SK-N-SH treated with all-trans-retinoic acid at 6 μM for 48 hours (cell line): ENCODE measurements at regions not wholly inside any gene's neighbourhood (a gene's known extent, or its start where the extent isn't known, plus 50 kb on each side); places are given as distances from the start of the nearest gene placed in this dataset.
"Not testable (repeated sequence)": the region's sequence is repeated elsewhere in the genome, so short reads cannot be mapped to it uniquely, and the experiment has no call there.

Experiments used
- ATAC-seq: fragments of 200-7000 bp; cut with Tn5 transposase; 3 replicates; pipeline ENCODE4 v1.9.1; 2020; ENCODE audit warnings: mild to moderate bottlenecking, moderate library complexity
- ARNTL ChIP-seq: fragments of 450-650 bp; formaldehyde crosslinking; IDR thresholded peaks from 2 replicates; pipeline ENCODE4 v1.5.0; 2020; ENCODE audit warnings: low read depth, mild to moderate bottlenecking, moderate library complexity, borderline replicate concordance
- BACH2 ChIP-seq: fragments of 250-450 bp; sonication (Bioruptor Pico); IDR thresholded peaks from 2 replicates; pipeline ENCODE4 v1.9.0; 2021; ENCODE audit warnings: mild to moderate bottlenecking, borderline replicate concordance
- CSDC2 ChIP-seq: fragments of 250-450 bp; sonication (Bioruptor Pico); IDR thresholded peaks from 2 replicates; pipeline ENCODE4 v1.5.0; 2020; ENCODE audit warnings: mild to moderate bottlenecking, moderate library complexity
- GLIS3 ChIP-seq: fragments of 250-450 bp; sonication (Bioruptor Pico); IDR thresholded peaks from 2 replicates; pipeline ENCODE4 v1.5.0; 2020; ENCODE audit warnings: mild to moderate bottlenecking, moderate library complexity
- ISL1 ChIP-seq: fragments of 250-450 bp; sonication (Bioruptor Pico); IDR thresholded peaks from 2 replicates; pipeline ENCODE4 v2.1.2; 2022; ENCODE audit warnings: mild to moderate bottlenecking, moderate library complexity
- OSR1 ChIP-seq: fragments of 250-450 bp; sonication (Bioruptor Pico); IDR thresholded peaks from 2 replicates; pipeline ENCODE4 v1.8.0; 2022; ENCODE audit warnings: moderate library complexity, mild to moderate bottlenecking, inconsistent platforms
- RARB ChIP-seq: fragments of 250-450 bp; sonication (Bioruptor Pico); IDR thresholded peaks from 2 replicates; pipeline ENCODE4 v1.8.0; 2021; ENCODE audit warnings: mild to moderate bottlenecking, moderate library complexity
- TOX ChIP-seq: fragments of 250-450 bp; sonication (Bioruptor Pico); IDR thresholded peaks from 2 replicates; pipeline ENCODE4 v1.8.0; 2021; ENCODE audit warnings: mild to moderate bottlenecking, moderate library complexity, borderline replicate concordance
- ZC3H10 ChIP-seq: fragments of 250-450 bp; sonication (Bioruptor Pico); IDR thresholded peaks from 2 replicates; pipeline ENCODE4 v1.5.1; 2021; ENCODE audit warnings: mild to moderate bottlenecking, moderate library complexity
- ZNF8 ChIP-seq: fragments of 450-650 bp; formaldehyde crosslinking; IDR thresholded peaks from 2 replicates; pipeline ENCODE4 v1.5.0; 2020; ENCODE audit warnings: mild to moderate bottlenecking, moderate library complexity
- TF ChIP-seq, protein P1 (sequence below): fragments of 250-450 bp; sonication (Bioruptor Pico); IDR thresholded peaks from 2 replicates; pipeline ENCODE4 v1.8.0; 2021; ENCODE audit warnings: low read depth, mild to moderate bottlenecking, moderate library complexity, borderline replicate concordance
- TF ChIP-seq, protein P2 (sequence below): fragments of 250-450 bp; sonication (Bioruptor Pico); IDR thresholded peaks from 2 replicates; pipeline ENCODE4 v1.5.1; 2021; ENCODE audit warnings: mild to moderate bottlenecking, moderate library complexity
- TF ChIP-seq, protein P3 (sequence below): fragments of 250-450 bp; sonication (Bioruptor Pico); IDR thresholded peaks from 2 replicates; pipeline ENCODE4 v1.5.0; 2020; ENCODE audit warnings: mild to moderate bottlenecking, moderate library complexity
- TF ChIP-seq, protein P4 (sequence below): fragments of 250-450 bp; sonication (Bioruptor Pico); IDR thresholded peaks from 2 replicates; pipeline ENCODE4 v1.8.0; 2020; ENCODE audit warnings: mild to moderate bottlenecking, moderate library complexity, borderline replicate concordance
- TF ChIP-seq, protein P5 (sequence below): fragments of 250-450 bp; sonication (Bioruptor Pico); IDR thresholded peaks from 2 replicates; pipeline ENCODE4 v1.5.1; 2020; ENCODE audit warnings: low read depth, mild to moderate bottlenecking, moderate library complexity

DNA sequence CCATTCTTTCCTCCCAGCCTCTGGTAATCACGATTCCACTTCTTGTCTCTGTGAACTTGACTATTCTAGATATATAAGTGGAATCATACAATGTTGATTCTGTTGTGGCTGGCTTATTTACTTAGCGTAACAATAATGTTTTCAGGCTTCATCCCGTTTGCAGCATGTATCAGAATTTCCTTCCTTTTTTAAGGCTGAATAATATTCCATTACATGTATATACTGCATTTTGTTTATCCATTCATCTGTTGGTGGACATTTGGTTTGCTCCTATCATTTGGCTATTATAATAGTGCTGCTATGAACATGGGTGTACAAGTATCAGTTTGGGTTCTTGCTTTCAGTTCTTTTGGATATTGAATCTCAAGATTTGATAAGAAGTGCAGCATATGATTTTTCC lies 239.7 kb upstream of the ZNF608 start:
- ATAC-seq = no peak
- no peak for TF ChIP-seq ZNF8
- TF ChIP-seq, protein P1, sequence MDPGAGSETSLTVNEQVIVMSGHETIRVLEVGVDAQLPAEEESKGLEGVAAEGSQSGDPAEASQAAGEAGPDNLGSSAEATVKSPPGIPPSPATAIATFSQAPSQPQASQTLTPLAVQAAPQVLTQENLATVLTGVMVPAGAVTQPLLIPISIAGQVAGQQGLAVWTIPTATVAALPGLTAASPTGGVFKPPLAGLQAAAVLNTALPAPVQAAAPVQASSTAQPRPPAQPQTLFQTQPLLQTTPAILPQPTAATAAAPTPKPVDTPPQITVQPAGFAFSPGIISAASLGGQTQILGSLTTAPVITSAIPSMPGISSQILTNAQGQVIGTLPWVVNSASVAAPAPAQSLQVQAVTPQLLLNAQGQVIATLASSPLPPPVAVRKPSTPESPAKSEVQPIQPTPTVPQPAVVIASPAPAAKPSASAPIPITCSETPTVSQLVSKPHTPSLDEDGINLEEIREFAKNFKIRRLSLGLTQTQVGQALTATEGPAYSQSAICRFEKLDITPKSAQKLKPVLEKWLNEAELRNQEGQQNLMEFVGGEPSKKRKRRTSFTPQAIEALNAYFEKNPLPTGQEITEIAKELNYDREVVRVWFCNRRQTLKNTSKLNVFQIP (CRISPR knock-in tag) = no peak
- TF ChIP-seq OSR1 (CRISPR knock-in tag) = no peak

DNA sequence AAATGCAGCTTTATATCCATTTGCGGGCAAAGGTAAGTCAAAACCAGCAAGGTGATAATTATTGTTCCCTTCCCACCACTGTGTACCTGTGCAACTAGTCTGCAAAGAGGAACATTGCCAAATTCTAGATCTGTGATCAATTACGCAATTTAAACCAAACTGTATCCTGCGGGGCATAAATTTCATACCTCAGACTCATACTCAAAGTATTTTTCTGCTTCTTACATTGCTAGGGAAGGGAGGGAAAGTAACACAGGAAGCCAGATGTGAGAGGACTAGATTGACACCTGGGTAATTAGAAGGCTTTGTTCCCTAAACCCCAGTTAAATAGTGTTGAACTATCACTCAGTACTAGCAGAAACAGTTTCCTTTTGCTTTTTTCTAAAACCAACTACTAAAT lies 240.2 kb upstream of the ZNF608 start:
- TF ChIP-seq ISL1 (no peak), GLIS3 (CRISPR knock-in tag) (no peak)
- TF ChIP-seq, protein P2, sequence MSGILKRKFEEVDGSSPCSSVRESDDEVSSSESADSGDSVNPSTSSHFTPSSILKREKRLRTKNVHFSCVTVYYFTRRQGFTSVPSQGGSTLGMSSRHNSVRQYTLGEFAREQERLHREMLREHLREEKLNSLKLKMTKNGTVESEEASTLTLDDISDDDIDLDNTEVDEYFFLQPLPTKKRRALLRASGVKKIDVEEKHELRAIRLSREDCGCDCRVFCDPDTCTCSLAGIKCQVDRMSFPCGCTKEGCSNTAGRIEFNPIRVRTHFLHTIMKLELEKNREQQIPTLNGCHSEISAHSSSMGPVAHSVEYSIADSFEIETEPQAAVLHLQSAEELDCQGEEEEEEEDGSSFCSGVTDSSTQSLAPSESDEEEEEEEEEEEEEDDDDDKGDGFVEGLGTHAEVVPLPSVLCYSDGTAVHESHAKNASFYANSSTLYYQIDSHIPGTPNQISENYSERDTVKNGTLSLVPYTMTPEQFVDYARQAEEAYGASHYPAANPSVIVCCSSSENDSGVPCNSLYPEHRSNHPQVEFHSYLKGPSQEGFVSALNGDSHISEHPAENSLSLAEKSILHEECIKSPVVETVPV (CRISPR knock-in tag) = no peak
- ATAC-seq = no peak

DNA sequence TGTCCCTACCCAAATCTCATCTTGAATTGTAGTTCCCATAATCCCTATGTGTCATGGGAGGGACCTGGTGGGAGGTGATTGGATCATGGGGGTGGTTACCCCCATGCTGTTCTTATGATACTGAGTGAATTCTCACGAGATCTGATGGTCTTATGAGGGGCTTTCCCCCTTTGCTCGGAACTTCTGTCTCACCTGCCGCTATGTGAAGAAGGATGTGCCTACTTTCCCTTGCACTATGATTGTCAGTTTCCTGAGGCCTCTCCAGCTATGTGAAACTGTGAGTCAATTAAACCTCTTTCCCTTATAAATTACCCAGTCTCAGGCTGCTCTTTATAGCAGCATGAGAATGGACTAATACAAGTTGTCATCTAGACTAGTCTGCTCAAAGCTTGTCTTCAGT lies 241.3 kb upstream of the ZNF608 start:
- not testable (repeated sequence) for ATAC-seq

DNA sequence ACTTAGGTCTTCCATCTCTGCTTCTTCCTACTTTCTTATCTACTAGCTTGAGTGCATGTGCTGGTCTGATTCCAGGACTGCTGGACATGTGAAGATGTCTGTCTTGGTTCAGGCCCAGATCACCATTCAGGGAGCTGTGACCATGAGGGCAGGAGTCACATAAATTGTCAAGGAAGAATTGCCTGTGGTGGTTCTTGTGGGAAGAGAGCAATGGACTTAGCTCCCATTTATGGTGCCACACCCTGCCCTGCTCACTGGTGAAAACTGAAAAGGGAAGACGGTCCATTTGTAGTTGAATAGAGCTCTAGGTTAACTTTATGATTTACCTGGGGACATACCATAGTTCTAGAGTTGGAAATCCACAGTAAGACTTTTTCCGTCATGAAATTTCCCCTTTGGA lies 244.3 kb upstream of the ZNF608 start:
- no peak for ATAC-seq
- TF ChIP-seq ARNTL (no peak), GLIS3 (CRISPR knock-in tag) (no peak), ZC3H10 (CRISPR knock-in tag) (no peak)
- TF ChIP-seq, protein P3, sequence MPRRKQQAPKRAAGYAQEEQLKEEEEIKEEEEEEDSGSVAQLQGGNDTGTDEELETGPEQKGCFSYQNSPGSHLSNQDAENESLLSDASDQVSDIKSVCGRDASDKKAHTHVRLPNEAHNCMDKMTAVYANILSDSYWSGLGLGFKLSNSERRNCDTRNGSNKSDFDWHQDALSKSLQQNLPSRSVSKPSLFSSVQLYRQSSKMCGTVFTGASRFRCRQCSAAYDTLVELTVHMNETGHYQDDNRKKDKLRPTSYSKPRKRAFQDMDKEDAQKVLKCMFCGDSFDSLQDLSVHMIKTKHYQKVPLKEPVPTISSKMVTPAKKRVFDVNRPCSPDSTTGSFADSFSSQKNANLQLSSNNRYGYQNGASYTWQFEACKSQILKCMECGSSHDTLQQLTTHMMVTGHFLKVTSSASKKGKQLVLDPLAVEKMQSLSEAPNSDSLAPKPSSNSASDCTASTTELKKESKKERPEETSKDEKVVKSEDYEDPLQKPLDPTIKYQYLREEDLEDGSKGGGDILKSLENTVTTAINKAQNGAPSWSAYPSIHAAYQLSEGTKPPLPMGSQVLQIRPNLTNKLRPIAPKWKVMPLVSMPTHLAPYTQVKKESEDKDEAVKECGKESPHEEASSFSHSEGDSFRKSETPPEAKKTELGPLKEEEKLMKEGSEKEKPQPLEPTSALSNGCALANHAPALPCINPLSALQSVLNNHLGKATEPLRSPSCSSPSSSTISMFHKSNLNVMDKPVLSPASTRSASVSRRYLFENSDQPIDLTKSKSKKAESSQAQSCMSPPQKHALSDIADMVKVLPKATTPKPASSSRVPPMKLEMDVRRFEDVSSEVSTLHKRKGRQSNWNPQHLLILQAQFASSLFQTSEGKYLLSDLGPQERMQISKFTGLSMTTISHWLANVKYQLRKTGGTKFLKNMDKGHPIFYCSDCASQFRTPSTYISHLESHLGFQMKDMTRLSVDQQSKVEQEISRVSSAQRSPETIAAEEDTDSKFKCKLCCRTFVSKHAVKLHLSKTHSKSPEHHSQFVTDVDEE (CRISPR knock-in tag) = no peak

DNA sequence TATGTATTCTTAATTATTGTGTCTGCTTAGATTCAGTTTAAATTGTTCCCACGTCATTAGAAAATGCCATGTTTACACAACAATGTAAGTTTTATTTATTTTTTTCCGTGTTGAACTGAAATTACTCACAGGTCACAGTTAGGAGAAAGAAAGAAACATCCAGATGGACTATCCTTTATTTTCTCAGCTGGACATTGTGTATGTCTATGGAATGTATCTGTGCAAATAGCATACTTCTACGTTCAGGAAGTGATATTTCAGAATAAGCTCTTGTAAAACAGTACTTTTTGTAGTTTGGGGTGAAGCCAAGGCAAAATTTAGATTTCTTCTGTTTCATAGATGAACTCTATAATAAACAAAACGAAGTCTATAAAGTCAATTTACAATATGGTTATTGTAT lies 249.0 kb upstream of the ZNF608 start:
- TF ChIP-seq OSR1 (CRISPR knock-in tag) (no peak), RARB (CRISPR knock-in tag) (no peak), ZNF8 (no peak), BACH2 (CRISPR knock-in tag) (no peak), CSDC2 (CRISPR knock-in tag) (no peak), TOX (CRISPR knock-in tag) (no peak)
- TF ChIP-seq, protein P1 (CRISPR knock-in tag) = no peak
- TF ChIP-seq, protein P4, sequence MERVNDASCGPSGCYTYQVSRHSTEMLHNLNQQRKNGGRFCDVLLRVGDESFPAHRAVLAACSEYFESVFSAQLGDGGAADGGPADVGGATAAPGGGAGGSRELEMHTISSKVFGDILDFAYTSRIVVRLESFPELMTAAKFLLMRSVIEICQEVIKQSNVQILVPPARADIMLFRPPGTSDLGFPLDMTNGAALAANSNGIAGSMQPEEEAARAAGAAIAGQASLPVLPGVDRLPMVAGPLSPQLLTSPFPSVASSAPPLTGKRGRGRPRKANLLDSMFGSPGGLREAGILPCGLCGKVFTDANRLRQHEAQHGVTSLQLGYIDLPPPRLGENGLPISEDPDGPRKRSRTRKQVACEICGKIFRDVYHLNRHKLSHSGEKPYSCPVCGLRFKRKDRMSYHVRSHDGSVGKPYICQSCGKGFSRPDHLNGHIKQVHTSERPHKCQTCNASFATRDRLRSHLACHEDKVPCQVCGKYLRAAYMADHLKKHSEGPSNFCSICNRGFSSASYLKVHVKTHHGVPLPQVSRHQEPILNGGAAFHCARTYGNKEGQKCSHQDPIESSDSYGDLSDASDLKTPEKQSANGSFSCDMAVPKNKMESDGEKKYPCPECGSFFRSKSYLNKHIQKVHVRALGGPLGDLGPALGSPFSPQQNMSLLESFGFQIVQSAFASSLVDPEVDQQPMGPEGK (CRISPR knock-in tag) = no peak
- TF ChIP-seq, protein P3 (CRISPR knock-in tag) = no peak
- TF ChIP-seq, protein P5, sequence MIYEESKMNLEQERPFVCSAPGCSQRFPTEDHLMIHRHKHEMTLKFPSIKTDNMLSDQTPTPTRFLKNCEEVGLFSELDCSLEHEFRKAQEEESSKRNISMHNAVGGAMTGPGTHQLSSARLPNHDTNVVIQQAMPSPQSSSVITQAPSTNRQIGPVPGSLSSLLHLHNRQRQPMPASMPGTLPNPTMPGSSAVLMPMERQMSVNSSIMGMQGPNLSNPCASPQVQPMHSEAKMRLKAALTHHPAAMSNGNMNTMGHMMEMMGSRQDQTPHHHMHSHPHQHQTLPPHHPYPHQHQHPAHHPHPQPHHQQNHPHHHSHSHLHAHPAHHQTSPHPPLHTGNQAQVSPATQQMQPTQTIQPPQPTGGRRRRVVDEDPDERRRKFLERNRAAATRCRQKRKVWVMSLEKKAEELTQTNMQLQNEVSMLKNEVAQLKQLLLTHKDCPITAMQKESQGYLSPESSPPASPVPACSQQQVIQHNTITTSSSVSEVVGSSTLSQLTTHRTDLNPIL = no peak
- ATAC-seq = no peak
